Anterior cingulate cortex (tissue), 58 donors: ENCODE measurements at regions not wholly inside any gene's neighbourhood (a gene's known extent, or its start where the extent isn't known, plus 50 kb on each side); places are given as distances from the start of the nearest gene placed in this dataset.

Source experiments
- DNase-seq, 58 donors: peaks; one replicate each; lab custom pipeline; 2025; lab: John Stamatoyannopoulos, UW

DNA sequence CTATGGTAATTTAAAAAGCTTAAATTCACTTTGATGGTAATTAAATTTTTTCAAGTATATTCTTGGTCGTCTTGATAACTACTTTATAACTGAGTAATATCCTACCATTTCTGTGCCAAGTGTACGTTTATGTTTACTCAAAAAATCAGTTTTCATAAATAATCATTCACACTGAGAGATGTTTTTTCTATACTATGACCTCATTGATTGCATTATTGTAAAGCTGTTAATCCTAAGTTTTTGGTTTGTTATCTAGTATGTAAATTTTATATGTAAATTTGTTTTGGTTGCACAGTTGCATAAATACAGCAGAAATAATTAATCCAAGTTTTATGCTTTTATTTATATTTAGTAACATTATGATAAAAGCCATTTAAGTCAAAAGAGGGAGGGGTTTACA is 196.4 kb upstream of the PRICKLE1 start:
- DNase-seq = no peak

DNA sequence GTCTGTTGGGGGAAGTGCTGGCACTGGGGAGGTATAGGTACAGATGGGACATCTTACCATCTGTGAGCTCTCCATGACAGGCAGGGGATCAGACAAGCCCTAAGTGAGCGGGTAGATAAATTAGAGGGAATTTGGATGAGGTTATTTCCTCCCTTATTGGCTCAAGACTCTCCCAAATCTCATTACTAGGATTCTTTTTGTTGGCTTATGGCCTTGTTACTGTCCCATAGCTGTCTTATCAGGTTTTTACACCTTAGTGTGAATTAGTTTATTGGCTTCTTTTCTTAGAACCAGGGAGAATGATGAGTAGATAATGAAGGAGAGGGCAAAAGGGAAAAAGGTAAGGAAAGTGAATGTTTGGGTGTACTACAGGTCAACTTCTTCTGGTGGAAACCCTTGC is 191.1 kb upstream of the PRICKLE1 start:
- no peak for DNase-seq

DNA sequence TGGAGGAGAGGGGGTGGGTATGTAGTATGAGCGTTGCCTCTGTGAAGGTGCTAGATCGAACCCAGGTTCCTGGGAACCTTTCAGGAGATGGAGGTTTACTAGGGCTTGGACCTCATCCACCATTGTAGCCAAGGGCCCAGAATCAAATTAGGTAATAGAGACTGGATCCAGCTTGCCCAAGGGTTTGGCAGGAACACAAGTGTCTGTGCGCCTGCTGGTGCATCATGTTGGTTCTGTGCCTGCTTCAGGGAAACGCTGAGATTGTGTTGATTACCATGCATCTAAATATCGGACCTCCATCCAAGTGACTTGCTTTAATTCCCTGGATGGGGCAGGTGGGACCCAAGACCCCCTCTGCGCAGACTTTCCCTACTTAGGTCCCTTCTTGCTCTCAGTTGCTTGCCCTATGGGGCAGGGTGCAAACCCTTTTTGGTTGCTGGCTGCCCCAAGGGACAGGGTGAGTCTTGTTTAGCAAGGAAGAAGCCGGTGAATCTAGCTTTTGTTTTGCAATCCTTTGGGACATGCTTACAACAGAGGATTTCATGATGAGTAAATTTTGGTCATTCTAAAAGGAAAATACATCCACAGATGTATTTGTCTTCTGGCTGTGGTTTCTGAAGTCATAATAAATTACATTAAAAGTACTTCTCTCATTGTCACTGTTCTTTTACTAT is 189.8 kb upstream of the PRICKLE1 start:
- no peak for DNase-seq

DNA sequence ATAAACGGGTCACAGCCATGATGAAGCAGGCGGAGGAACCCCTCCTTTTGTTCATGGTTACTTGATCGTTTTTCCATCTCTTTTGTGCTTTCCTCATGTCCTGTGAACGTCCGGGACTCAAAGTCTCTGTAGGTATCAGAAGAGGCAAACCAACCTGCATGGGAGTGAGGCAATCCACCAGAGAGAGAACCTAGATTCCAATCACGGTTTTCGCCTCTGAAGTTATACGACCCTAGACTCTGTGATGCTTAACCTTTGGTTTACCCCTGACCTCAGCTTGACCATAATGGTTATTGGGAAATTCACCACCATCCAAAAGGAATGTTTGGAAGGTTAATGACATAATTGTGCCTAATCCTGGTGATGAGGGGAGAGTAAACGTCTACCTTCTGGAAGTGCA is 186.8 kb upstream of the PRICKLE1 start:
- DNase-seq = no peak

DNA sequence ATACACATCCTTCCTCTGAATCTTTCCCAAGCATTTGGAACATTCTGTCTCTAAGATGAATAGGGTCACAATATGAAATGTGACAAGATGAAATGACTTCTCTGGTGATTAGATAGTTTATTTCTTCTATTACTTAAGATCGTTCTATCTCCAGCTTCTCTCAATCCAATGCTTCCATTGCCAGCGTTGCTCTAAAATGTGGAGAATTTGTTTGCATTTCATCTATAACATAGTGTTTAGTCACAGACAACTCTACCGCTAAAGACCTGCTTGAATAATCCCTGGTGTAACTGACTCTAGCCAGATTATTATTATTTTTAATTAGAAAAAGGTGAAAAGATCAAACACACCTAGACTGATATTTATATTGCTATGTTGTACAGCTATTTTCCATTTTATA is 184.7 kb upstream of the PRICKLE1 start:
- no peak for DNase-seq

DNA sequence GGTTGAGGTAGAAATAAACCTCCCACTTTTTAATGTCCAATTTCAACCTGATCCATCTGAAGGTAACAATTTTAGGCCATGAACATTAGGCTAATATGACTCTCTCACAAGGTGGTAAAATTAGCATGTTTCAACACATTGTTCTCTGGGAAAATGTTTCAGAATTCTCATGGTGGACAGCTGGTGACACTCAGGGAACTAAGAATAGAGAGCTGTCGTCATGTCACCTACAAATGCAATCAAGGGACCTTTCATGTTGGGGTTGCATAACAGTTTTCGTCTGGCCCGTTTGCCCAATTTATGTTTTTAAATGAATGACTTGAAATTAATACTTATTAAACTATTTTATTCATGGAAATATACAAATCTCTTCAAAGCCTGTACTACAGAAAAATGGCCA is 180.7 kb upstream of the PRICKLE1 start:
- no peak for DNase-seq

DNA sequence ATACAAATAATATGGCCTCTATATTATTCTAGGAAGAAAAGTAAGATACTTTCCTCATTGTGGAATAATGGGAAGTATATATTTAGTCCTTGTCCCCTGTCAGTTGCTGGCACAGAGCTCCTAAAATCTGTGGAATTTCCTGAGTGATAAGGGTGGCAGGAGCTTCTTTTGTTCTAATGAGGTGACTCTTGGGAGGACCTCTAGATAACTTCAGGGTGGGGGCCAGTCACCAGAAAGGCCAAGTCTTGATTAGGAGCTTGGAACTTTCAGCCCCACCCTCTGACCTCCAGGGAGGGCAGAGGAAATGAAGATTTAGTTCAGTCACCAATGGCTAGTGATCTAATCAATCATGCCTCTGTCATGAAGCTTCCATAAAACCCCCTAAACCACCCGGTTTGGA is 179.9 kb upstream of the PRICKLE1 start:
- no peak for DNase-seq

DNA sequence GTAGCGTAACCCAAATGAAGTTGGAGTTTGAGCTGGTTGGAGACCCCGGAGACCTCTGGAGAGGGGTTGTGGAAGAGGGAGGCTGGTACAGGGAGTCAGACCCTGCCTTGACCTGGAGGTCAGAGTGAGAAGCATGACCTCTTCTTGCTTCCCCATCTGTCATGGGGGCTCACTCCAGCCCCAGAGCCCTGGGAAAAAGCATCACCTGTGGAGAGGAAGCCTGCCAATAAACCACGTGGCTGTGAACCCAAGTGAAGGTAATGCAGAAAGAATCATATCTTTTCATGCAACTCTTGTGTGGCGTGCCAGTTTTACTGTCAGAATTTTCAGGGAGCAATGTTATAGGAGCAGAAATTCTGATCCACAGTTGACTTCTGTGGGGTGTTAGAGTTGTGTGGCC is 178.5 kb upstream of the PRICKLE1 start:
- no peak for DNase-seq

DNA sequence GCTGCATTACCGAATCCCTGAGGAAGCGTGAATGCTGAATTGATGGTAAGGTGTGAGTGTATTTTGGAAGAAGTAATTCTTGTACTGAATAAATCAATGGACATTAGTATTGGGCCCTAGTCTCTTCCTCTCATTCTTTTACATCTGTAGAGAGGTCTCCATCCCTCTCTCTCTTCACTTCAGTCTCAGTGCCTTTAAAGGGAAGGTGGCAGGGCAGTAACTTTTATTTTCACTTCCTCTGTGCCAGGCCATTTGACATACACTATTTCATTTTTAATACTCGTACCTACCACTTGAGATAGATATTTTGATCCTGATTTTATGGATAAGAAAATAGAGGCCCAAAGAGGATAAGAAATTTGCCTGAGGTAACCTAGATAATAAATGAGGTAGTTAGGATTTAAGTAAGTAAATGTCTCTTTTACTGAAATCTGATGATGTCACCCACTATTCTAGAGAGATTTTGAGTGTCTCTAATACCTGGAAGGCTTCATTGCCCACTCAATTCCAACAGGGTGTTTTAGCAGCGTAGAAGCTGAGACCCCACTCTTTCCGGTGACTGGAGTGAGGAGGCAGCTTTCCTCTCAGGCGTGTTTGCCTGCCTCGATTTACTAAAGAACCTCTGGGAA is 177.9 kb upstream of the PRICKLE1 start:
- no peak for DNase-seq

DNA sequence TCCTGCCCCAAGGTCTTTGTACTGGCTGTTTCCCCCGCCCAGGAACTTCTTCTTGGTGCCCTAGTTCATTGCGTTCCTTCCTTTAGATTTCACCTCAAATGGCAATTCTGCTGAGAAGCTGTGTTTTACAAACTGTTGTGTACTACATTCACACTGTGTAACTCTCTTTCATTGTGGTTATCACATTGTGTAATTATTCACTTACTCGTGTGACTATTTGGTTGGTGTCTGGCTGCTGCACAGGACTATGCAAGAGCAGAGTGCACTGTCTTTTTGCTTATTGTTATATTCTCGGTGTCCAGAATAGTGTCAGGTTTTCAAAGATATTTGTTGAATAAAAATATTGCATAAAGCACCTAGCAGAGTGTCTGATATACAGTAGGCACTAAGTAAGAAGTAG is 177.2 kb upstream of the PRICKLE1 start:
- DNase-seq = no peak

DNA sequence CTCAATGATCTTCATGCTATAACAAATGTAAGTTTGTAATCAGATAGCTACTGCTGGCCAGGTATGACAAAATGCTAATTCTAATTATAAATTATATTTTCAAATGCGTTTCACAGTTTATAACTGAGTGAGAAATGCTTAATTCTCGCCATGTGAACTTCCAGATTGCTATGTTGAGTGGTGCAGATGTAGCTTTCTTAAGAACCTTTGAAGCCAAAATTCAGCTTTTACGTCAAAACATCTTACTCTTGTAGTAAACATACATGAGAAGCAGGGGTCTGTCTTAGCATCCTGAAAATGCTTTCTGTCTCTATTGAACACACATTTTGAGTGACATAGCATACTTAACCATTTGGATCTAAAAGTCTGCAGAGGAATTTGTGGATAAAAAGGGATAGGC is 176.5 kb upstream of the PRICKLE1 start:
- DNase-seq = no peak

DNA sequence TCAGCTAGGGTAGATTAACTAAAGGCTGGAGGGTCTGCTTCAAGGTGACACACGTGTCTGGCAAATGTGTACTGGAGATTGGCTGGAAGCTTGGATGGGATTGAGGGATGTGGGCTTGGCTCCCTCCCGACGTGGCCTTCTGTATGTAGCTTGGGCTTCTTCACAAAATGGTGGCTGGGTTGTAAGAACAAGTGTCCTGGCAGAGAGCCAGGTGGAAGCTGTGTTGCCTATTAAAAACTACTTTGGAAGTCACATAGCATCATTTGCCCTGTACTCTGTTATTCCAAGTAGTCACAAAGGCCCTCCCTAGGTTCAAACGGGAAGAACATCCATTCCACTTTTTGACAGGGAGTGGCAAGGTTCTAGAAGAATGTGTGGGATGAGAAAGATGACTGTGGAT is 174.1 kb upstream of the PRICKLE1 start:
- DNase-seq = peak in 3 of 58 donors; percentile 11 to 24 (median 24)

DNA sequence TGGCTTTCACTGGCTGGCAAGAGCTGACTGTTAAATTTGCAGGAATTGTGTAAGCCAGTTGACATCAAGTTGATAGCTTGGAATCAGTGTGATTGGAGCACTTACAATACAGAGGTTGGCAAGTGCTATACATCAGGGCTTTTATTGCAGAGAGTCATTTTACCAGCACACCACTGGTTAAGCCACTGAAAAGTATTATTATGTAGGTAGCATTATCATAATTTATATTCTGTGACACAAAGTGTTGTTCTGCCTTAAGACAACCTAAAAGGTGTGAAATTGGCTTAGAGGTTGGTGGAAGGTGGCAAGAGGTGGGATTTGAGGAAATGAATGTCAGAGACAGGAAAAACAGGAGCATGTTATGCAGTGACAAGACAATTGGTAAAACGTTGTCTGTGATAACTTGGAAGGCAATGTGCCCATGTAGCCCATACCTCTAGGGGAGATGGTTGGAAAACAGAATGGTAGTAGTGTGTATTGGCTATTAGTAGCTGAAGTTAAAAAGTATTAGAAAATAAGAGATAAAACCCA is 172.9 kb upstream of the PRICKLE1 start:
- no peak for DNase-seq

DNA sequence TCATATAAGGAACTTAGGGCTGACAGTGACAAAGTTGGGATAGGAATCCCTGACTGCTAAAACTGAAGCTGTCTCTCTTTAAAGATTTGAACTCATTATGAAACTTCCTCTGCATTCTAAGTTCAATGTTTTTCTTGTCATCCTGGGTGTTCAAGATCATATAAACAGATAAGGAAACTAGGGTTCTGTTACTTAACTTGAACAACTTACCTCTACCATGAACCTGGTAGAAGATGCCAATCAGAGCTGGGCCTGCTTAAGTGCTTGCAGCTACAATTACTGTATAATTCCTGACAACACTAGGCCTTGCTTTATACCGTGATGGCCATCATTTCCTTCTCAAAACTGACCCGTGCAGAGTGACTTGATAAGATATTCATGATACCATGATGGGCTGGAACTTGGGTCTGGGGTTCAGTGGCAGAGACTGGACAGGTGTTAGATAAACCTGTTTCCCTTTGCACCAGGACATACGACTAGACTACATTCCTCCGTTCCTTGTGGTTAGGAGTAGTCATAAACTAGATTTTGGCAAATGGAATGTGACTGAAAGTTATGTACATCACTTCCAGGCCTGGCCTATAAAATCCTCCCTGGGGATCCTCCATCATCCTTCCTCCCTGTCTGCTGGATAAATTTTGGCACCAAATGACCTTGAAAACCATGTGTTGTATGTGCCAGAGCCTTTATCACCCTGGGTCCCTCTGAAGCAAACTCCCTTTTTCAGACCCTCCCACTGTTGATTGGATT is 172.2 kb upstream of the PRICKLE1 start:
- no peak for DNase-seq

DNA sequence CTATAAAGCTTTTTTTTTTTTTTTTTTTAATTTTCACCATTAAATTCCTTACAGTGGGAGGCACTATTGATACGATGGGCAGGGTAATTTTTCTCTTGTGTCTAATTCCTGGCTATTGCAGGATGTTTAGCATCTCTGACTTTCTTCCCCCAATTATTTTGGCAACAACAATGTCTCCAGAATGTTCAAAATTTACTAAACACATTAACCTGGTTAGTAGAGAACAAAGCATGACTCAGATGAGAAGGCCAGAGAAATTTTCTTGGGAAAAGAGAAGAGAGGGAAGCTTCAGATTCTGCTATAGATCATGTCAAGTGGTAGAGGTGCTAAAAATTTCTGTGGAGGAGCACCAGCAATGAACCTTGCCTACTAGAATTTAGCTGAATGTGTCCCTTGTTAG is 171.5 kb upstream of the PRICKLE1 start:
- DNase-seq = no peak

DNA sequence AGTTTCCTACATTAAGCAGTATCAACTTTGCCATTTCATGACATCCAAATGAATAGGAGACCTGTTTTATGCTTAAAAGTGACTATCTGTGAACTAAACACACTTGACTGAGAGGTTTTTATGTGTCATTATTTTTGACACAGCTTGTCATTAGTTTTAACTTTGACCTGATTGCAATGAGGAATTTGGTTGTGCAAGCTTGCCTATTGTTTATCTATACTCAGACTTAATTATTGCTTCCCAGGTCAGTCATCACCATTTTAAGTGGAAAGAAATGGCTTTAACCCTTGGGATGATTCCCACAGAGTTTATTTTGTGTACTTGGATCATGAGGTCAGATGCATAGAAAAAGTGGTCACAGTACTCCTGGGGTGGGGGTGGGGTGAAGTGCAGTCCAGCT is 171.0 kb upstream of the PRICKLE1 start:
- DNase-seq = no peak

DNA sequence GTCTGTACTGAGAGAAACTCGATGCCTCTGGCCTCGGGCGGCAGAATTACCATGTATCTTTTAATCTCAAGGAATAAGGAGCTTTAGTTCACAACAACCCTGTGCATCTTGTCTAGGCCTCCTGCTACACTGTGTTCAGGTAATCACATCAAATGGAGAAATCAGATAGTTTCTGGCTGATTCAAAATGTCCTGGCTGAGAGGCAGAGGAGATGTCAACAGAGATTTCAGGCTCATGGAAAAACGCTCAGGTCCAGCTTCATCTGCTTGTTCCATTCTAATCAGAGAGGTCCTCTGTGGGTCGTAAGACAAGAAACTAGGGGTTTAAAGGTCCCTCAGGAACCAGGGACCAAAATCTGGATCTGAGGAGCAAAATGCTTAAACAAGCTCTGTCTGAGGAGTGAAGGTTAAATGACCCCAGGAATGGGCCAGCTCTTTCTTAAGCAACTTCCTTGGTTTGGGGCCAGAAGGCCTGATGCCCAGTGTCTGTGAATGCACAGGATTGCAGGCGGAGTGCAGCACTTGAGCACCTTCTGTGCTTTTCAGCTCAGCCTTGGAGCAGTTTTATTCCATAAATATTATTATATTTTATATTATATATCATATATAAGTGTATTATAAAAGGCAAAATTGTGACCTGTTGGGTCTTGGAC is 170.2 kb upstream of the PRICKLE1 start:
- DNase-seq = peak in 2 of 58 donors; percentile 10 to 26

DNA sequence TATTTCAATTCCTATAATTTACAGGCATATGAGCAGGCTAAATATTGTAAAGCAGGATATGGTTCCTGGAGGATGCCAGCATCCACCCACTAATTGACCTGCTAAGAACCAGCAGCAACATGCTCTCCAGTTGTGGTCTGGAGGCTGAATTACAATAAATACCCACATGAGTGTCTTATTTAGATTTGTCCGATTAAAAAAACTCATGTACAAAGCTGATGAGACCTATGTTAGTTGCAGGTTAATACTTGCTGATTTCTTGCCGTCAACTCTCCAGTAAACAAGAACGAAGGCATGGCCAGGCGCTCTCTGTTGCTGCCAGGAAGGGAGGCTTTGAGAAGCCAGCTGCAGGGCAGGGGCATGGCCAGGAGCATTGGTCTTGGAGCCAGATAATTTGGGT is 169.3 kb upstream of the PRICKLE1 start:
- no peak for DNase-seq

DNA sequence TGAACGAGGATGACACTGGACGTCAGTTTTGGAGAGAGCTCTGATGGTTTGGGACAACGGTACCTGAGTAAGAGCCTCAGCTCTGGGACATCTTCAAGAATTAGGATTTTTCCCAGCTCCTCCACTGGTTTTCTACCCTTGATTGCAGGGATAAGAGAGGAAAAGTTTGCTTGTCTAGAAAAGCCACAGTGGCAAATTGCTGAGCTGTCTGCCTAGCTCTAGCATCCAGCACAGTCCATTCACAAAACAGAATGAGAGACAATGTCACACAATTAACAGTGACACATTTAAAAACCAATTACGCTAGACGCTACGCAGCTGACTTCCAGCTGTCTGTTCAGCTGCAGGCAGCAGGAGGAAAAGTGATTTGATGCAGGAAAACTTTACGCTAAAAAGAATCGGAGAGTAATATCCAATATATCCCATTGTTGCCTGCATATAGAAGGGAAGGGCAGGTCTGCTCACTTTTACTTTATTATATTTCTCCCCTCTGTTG is 168.1 kb upstream of the PRICKLE1 start:
- peak in 1 of 58 donors; percentile 22 for DNase-seq

DNA sequence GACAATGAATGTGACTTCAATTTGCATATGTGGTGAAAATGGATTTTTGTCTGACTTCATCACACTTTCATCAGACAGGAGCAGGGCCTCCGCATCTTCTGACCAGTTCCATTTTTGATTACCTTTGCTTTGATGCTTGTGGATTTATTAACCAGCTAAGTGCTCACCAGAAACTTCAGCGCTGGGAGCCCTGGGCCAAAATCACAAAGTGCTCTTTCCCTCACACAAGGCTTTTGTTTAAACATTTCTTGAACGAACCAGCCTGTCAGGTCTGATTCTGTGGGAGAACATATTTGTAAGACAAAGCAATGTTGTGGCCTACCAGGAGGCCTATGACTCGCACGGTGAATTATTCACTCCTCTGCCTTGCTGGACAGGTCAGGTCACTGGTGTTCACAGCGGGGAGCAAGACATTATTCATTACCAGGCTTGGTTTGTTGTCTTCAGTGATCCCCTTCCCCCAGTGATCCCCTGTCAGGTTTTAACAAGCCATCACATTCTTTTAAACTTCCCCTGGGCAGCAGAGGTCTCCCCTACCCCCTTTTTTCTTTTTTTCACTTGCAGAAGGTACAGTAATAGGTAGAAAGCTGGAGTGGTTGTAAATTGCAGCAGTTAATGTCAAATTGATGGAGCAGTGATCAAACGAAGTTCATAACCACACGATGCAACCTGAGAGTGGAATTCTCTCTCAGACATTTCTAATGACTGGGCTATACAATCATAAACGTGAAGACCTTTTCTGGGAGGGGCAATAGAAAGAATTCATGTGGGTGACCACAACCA is 167.5 kb upstream of the PRICKLE1 start:
- no peak for DNase-seq
